ENCODE measurements at regions not wholly inside any gene's neighbourhood (a gene's known extent, or its start where the extent isn't known, plus 50 kb on each side); places are given as distances from the start of the nearest gene placed in this dataset.

GRCh38 chr2:145184741-145185651 lies 665.1 kb upstream of the ZEB2 start:
- no peak for DNase-seq

- DNase-seq = no peak
Measured at GRCh38 chr2:145169285-145169684, 649.4 kb upstream of the ZEB2 start.

DNA sequence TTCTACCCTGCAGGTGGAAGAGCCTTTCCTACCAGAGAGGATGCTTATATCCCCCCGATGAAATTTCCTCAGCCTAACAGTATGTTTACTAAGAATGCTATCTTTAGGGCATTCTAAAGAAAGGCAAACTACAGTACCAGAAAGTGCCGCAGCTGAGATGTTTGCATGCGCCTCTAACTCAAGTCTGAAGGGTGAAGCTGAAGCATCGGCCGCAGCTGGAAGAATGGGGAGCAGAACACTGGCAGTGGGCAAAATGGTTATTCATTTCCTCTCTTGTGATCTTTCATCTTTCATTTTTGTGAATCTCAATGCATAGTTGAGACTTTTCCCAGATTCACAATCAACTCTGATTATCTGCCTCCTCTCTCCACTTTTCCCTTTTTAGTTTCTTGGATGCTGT lies 648.2 kb upstream of the ZEB2 start:
- DNase-seq = no peak

DNA sequence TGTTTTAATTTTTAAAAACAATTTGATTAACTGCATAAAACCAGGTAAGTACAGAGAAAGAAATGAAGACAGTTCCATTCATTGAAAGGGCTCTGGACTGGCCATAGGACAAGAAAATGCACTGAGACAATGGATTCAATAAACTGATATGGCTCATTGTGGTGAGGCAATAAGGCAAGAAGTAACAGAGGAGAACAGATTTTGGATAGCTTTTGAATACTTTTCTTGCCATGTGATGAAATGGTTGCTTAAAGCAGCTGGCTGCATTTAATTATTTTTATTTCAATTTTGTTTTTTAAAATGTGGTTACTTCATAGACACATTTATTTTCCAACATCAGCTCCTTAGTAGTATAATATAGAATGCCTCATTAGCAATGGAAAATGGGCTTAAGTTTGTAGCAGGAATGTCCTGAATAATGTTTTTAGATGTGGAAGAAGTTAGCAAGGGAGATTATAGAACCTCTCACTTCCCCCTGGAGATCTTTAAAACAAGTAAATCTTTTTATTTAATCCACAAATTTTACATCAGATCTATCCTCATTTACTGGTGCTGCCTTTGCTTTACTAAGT lies 646.9 kb upstream of the ZEB2 start:
- no peak for DNase-seq

DNA sequence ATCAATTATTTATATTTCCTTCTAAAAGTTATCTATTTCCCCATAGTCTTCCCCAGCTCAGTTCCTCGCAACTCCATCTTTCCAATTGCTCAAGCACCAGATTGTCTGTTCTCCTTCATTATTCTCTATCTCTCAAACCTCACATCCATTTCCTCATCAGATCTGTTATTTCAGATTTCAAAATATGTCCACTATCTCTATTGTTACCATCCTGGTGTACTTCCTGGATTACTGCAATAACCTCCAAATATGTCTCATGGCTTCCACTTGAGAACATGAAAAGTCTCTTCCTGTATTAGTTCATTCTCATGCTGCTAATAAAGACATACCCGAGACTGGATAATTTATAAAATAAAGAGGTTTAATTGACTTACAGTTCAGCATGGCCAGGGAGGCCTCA lies 641.7 kb upstream of the ZEB2 start:
- DNase-seq = no peak

DNA sequence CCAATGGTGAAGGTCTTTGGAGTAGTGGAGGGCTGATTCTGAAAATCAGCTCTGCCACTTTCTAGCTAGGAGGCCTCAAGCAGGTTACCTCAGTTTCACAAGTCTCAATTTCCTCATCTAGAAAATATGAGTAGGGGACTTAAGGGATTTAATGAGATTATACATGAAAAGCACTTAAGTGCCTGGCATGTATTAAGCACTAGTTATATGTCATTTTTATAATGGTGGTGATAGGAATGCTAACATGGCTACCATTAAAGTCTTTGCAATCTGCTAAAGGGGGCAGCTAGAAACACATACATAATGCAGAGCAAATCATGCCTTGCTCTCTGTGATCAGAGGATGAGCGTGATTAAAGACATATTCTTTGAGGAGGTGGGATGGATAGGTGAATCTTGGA lies 640.9 kb upstream of the ZEB2 start:
- no peak for DNase-seq

DNA sequence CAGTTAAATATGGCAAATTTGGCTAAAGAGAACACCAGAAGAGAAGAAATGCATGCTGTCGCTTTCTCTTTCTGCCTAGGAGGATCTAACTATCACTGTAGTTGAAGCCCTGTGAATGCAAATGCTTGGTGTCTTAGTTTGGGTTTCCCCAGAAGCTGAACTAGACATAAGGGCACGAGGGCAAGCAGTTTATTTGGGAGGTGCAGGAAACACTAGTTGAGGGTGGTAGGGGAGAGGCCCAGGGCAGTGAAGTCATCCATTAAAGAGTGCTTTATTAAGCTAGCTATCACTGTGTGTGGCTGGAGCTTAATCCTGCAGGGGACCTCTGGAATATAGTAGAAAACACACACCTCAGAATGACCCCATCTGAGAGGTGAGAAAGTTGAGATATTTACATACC lies 639.8 kb upstream of the ZEB2 start:
- no peak for DNase-seq

DNA sequence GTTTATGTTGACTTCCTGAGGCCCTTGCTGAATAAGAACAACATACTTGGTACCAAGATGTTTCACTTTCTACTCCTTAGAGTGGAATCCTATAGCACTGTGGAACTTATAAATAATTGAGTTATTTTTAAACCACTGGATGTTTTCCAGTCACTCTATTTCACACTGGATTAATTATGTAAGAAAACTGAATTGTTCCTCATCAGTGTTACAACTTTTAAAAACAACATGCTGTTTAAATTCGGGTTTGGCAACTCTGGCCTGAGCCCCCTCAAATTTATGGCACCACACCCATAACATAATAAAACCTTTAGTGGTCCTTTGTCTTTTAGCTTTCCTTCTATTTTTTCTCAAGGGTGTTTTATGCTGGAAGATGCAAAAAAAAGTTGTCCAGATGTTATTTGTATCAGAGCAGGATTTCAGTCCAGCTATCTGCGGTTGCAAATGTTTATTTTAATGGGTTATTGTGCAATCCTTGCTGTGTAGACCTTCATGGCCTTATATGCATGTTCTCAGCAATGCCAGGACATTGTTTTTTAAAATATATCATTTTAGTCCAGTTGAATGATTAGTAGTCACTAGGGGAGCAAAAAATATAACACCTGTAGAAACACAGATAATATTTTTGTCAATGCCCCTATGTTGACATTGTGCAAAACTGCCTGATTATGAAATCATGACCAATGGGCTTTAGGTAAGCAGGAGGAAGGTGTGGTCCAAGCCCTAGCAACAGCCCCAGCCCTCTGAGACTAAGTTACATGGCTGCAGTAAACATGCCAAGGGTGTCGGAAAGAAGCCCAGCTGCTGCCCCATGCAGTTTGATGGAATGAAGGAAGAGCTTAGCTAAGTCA lies 638.0 kb upstream of the ZEB2 start:
- DNase-seq = no peak

- no peak for DNase-seq
Measured at GRCh38 chr2:145157036-145157675, 637.2 kb upstream of the ZEB2 start.

DNA sequence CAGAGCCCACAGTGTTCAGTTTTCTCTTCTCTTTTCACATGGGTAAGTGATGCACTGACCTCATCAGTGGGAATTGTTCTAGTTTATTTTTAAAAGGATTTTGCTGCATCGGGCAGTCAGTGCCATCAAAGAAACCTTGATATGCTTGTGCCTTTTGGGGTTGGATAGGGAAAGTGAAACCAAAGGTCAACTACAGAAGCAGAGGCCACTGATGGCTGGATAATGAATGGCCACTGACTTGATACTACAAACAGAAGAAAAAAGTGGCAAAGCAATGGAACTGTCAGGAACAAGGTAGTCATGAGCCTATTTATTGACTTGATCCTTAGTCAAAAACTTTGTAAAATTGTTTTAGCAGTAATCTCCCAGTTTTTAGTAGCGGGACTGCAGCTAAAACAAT lies 636.3 kb upstream of the ZEB2 start:
- no peak for DNase-seq

- no peak for DNase-seq
Measured at GRCh38 chr2:145155196-145155595, 635.3 kb upstream of the ZEB2 start.

- DNase-seq = no peak
Measured at GRCh38 chr2:145154731-145155130, 634.8 kb upstream of the ZEB2 start.

DNA sequence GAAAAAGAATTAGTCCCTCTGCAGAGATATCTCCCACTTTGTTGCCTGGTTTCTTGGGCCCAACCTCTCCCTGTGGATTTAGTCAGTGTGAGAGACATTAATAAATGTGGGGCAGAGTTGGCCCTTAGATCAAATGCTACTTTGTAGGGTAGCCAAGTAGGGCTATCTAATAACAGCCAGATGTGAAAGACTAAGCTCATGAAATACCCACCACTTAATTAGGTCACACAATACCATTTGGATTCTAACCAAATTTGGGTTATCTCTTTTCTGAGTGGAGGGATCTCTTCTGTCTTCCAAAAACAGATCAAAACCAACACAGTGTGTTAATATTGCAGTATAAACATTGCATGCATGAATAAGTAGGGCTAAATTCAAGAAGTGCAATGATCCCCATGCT lies 626.8 kb upstream of the ZEB2 start:
- no peak for DNase-seq

- DNase-seq = no peak
Measured at GRCh38 chr2:145144131-145144728, 624.3 kb upstream of the ZEB2 start.

DNA sequence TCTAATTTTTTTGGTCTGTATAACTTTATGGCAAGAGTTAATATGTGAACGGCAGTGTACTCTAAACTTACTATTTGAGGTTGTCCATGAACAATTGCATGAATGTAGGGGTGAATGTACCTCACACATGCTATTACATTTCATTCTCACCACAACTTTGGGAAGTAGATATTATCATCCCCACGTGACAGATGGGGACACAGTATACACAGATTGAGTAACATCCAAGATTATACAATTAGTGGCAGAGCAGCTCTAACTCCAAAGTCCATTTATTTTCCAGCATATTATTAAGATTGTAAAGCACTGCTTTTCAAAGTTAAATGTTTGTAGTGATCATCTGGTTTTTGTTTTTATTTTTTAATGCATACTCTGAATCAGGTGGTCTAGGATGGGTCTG lies 622.1 kb upstream of the ZEB2 start:
- DNase-seq = no peak

DNA sequence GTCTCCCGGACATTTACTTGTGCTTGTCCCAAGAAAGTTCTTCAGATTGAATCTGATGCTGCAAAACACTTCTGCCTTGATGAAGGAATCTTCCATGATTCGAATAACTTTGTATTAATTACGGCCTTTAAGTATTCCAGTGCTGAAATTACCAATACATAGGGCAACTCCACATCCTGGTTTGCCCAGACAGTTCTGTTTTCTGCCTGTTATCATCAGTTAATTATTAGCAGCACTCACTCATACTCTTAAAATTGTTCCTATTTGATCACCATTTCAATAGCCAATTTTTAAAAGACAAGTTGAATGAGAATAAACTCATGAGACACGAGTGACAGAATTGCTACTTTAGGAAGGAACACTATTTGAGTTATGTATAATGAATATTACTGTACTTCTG lies 620.7 kb upstream of the ZEB2 start:
- DNase-seq = no peak

GRCh38 chr2:145138626-145139025 lies 618.7 kb upstream of the ZEB2 start:
- no peak for DNase-seq

DNA sequence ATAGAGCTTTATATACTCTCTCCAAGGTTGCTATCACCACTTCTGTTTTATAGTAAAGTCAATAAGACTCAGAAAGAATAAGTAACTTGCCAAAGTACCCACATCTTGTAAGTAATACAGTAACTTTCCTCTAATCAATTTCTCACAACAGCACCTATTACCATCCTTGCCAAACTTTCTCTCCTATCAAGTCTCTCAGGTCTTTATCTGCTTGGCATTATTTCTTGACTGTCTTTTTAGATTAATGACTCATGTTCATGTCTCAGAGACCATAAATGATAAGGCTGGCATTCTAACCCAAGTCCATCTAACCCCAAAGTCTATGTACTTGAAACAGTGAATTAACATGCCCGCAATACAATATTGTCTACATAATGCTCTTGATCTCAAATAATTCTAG lies 618.0 kb upstream of the ZEB2 start:
- no peak for DNase-seq

- DNase-seq = no peak
Measured at GRCh38 chr2:145137211-145137610, 617.3 kb upstream of the ZEB2 start.

DNA sequence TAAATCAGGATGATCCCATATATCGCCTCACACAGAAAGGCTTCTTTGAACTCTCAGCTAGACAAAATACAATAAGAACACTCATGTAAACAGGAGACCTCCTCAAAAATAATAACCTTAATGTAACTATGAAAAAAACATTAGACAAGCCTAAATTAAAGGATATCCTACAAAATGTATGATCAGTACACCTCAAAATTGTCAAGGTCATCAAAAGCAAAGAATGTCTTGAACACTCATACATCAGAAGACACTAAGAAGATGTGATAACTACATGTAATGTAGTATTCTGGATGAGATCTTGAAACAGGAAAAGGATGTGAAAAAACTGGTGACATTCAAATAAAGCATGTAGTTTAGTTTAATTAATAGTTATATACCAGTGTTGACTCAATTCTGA lies 616.8 kb upstream of the ZEB2 start:
- DNase-seq = no peak

GRCh38 chr2:145126146-145126545 lies 606.2 kb upstream of the ZEB2 start:
- DNase-seq = no peak

GRCh38 chr2:145124085-145124484 lies 604.2 kb upstream of the ZEB2 start:
- no peak for DNase-seq

- no peak for DNase-seq
Measured at GRCh38 chr2:145123606-145124005, 603.7 kb upstream of the ZEB2 start.

Data from NCI-H748 treated with DMSO at 0.1 percent for 48 hours (cell line).